GM18951 (cell line): ENCODE measurements at regions not wholly inside any gene's neighbourhood (a gene's known extent, or its start where the extent isn't known, plus 50 kb on each side); places are given as distances from the start of the nearest gene placed in this dataset.

Experiments used
- POLR2A ChIP-seq: IDR thresholded peaks from 4 replicates; pipeline ENCODE4 v1.6.1; 2011; ENCODE audit warnings: mild to moderate bottlenecking; ENCODE audit not compliant: insufficient read length, insufficient read depth; ENCODE audit errors: extremely low read depth
- in situ Hi-C: fragments of 300-500 bp; cut with MboI; formaldehyde crosslinking; loops from one replicate; pipeline ENCODE4 v1.12.0; 2022; ENCODE audit warnings: low sequenced_read_pairs, mixed read lengths, inconsistent platforms; ENCODE audit not compliant: unreplicated experiment

DNA sequence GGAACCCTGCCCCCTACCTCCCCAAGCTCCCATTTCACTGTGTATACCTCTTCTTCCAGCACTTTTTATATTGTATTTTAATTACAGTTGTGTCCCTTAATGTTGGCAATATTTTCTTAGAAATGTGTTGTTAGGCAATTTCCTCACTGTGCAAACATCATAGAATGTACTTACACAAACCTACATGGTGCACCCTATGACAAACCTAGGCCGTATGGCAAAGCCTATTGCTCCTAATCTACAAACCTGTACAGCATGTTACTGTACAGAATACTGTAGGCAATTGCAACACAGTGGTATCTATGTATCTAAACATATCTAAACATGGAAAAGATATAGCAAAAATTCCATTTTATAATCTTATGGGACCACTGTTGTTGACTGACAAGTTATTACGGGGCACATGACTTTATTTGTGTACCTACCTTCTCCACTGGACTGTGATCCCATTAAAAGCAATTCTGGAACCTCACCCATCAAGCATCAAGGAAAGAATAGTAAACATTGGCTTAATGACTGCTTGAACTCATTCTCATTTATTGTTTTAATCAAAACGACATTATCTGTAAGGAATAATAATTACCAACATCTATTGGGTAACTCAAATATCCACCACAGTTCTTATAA lies 1641.5 kb upstream of the ZEB2 start:
- in situ Hi-C loops, result no loop called here
- TF ChIP-seq POLR2A, result no peak

DNA sequence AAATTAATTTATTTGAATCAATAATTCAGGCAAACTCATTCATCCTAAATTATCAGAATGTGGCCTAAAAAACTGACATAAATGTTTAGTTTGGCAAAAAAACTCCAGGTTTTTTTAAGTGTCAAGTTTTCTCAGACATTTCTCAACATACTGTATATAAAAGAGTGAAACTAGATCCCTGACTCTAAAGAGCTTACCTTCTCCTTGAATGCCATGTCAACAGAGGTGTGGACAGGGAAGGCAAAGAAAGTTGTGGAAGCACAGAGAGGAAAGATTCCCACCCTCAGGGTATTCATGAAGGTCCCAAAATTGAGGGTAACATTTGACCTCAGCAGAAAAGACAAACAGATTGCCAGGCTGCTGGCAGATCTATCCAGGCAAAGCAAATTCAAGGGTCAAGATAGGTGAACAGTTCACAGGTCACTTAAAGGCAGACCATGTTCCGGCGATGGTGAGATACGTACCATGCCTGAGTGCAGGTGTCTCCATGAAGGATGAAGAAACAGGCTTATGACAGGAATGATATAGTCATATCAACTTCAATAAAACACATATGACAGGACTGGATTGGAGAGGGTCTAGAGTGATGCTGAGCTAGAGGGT lies 1638.3 kb upstream of the ZEB2 start:
- TF ChIP-seq POLR2A, result no peak
- in situ Hi-C loops, result no loop called here

DNA sequence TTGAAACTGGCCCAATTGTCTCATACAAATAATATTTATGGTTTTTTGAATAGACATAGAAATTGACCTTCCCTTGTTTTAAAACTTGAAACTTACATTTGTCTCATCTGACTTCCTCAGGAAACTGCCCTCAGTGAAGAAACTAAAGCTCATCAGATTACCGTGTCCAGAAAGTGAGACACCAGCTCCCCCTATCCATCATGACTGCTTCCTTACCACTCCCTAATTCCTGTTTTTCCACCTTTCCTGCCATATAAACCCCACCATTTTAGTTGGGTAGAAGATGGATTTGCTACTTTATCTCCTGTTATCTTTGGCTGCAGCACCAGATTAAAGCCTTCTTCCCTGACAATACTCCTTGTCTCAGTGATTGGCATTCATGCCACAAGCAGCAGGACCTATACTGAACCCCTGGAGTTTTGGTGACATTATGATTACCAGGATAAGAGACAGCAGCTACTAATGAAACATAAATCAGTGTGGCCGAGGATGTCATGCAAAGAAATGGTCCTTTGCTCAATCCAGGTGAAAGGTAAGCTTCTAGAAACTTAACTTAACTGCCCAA lies 1627.6 kb upstream of the ZEB2 start:
- in situ Hi-C loops, result no loop called here
- no peak for TF ChIP-seq POLR2A

DNA sequence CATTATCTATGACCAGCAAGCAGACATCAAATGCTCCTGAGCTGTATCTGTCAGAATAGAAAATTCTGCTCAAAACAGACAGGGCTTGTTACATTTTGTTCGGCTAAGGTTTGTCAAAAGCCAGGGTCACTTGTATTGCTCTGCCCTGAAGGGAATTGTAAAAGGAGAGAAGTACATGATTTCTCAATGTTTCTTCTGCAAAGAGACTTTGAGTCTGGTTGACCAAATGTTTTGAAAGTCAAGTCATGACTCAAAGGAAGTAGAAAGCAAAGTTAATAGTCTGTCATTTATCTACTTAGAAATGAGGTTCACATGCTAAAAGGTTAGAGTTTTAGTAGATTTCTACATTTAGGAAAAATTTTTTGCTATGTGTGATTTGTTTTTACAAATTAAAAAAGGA lies 1624.1 kb upstream of the ZEB2 start:
- TF ChIP-seq POLR2A, result no peak
- in situ Hi-C loops, result no loop called here

DNA sequence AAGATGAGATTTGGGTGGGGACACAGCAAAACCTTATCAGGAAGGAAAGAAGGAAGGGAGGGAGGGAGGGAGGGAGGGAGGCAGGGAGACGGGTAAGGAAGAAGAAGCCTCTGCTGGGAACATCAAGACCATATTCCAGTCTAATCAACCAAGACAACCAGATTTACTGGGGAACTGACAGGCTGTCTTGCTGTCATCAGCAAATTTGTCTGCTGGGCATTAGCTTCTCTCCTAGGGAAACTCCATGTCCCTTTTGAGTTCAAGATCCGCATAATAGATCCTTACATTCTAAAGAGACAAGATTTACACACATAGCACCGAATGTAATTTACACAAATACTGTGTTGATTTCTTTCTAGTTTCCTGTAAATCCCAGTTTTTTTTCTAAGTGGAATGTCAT lies 1618.9 kb upstream of the ZEB2 start:
- in situ Hi-C loops, result no loop called here
- TF ChIP-seq POLR2A, result no peak

DNA sequence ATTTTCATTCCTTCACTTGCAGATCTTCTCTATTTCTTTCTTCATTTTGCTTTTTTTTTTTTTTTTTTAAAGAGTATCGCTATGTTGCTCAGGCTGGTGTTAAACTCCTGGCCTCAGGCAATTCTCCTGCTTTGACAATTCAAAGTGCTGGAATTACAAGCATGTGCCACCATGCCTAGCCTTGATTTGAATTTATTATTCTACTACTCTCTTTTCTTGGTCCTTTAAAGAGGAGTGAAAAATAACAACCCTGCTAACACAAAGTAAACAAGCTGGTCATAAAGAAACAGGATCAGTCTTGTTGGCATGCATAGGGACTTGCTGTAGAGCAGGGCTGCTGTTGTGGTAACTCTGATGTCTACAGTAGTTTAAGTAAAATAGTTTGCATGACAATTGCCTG lies 1615.3 kb upstream of the ZEB2 start:
- TF ChIP-seq POLR2A, result no peak
- in situ Hi-C loops, result no loop called here

- TF ChIP-seq POLR2A, result no peak
- in situ Hi-C loops, result no loop called here
Measured at GRCh38 chr2:146131785-146132184, 1611.9 kb upstream of the ZEB2 start.

- TF ChIP-seq POLR2A, result no peak
- in situ Hi-C loops, result no loop called here
Measured at GRCh38 chr2:146131048-146131447, 1611.1 kb upstream of the ZEB2 start.

GRCh38 chr2:146130290-146130689 lies 1610.4 kb upstream of the ZEB2 start:
- in situ Hi-C loops, result no loop called here
- TF ChIP-seq POLR2A, result no peak

DNA sequence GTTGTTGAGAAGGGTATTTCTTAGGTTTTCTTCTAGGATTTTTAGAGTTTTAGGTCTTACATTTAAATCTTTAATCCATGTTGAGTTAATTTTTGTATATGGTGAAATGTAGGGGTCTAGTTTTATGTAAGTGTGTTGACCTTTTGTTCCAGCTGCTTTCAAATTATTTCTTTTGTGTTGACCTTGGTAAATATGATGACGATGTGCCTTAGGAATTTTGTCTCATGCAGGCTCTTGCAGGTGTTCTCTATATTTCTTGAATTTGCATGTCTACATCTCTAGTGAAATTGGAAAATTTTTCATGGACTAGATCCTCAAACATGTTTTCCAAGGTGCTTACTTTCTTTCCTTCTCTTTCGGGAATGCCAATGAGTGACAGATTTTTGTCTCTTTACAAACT lies 1609.3 kb upstream of the ZEB2 start:
- in situ Hi-C loops, result no loop called here
- TF ChIP-seq POLR2A, result no peak

DNA sequence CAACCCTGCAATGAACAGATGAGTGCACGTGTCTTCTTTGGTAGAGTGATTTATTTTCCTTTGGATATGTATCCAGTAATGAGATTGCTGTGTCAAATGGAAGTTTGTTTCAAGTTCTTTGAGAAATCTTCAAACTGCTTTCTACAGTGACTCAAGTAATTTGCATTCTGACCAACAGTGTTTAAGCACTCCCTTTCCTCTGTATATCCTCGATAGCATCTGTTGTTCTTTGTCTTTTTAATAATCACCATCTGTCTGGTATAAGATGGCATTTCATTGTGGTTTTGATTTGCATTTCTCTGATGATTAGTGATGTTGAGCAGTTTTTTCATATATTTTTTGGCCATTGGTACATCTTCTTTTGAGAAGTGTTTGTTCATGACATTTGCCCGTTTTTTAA lies 1608.3 kb upstream of the ZEB2 start:
- in situ Hi-C loops, result no loop called here
- TF ChIP-seq POLR2A, result no peak

DNA sequence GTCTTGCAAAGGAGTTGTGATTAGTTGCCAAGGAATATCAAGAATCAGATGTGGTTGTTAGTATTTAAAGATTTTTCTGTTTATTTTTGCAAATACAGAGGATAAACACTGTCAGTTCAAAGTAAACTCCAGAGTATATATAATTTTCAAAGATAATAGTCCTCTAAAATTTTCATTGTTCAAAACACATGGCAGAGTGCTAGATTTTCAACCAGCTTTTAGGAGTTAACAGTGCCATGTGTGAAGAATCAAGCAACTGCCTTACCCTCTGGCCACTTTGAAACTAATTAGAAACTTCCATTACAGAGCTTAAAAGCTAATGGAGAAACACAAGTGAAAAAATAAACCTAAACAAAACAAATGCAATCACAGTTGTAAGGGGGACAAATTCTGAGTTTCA lies 1605.6 kb upstream of the ZEB2 start:
- TF ChIP-seq POLR2A, result no peak
- in situ Hi-C loops, result no loop called here

- no peak for TF ChIP-seq POLR2A
- in situ Hi-C loops, result no loop called here
Measured at GRCh38 chr2:146124741-146125140, 1604.8 kb upstream of the ZEB2 start.

DNA sequence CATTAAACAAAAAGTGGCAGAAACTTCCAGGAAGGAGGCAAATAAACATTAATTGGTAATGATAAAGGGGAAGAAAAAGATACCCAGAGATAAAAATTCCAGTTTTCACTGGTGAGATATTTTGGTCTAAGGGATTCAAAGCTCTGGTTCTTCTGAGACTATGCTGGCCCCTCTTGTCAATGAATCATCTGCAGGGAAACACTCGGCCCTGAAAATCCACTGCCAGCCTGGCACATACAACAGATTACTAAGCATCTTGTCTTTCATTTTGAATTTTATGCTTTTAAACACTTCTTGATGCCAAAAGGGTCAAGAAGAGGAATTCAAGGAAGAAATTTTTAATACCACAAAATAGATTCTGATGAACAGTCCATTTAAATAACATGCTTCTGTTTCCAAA lies 1603.8 kb upstream of the ZEB2 start:
- in situ Hi-C loops, result no loop called here

More for the DNA sequence above, 1603.8 kb upstream of the ZEB2 start:
- no peak for TF ChIP-seq POLR2A
